Loucy (cell line): ENCODE measurements at regions not wholly inside any gene's neighbourhood (a gene's known extent, or its start where the extent isn't known, plus 50 kb on each side); places are given as distances from the start of the nearest gene placed in this dataset.

Source experiments
- H2AFZ ChIP-seq: fragments of 200-600 bp; sonication (generic); 2 replicates; pipeline ENCODE4 v1.6.0; 2016; ENCODE audit warnings: antibody characterized with exemption, mild to moderate bottlenecking, low read length, moderate library complexity
- H3F3A ChIP-seq: fragments of 200-600 bp; 2 replicates; pipeline ENCODE4 v1.6.0; 2016; ENCODE audit warnings: antibody characterized with exemption, low read depth, mild to moderate bottlenecking
- H3K27me3 ChIP-seq: fragments of 200-600 bp; sonication (generic); 2 replicates; pipeline ENCODE4 v1.6.1; 2014; ENCODE audit warnings: low read length, mild to moderate bottlenecking; ENCODE audit not compliant: insufficient read depth, poor library complexity, severe bottlenecking
- H3K36me3 ChIP-seq: fragments of 200-600 bp; sonication (generic); 2 replicates; pipeline ENCODE4 v1.6.1; 2016; ENCODE audit warnings: low read length; ENCODE audit not compliant: insufficient read depth
- H3K4me1 ChIP-seq: fragments of 200-600 bp; sonication (generic); 2 replicates; pipeline ENCODE4 v1.5.1; 2014; ENCODE audit warnings: low read length, mild to moderate bottlenecking; ENCODE audit not compliant: insufficient read depth, poor library complexity, severe bottlenecking
- H3K4me2 ChIP-seq: fragments of 200-600 bp; sonication (generic); 2 replicates; pipeline ENCODE4 v1.6.0; 2014; ENCODE audit warnings: antibody characterized with exemption, low read length, low read depth, mild to moderate bottlenecking; ENCODE audit not compliant: poor library complexity, severe bottlenecking
- H3K4me3 ChIP-seq: fragments of 200-600 bp; sonication (generic); 2 replicates; pipeline ENCODE4 v1.5.1; 2014; ENCODE audit warnings: low read length, mild to moderate bottlenecking, mixed read lengths; ENCODE audit not compliant: poor library complexity, severe bottlenecking
- H3K79me2 ChIP-seq: fragments of 200-600 bp; sonication (generic); 2 replicates; pipeline ENCODE4 v1.6.1; 2014; ENCODE audit warnings: low read length; ENCODE audit not compliant: insufficient read depth
- H3K9ac ChIP-seq: fragments of 200-600 bp; sonication (generic); 2 replicates; pipeline ENCODE4 v1.6.0; 2014; ENCODE audit warnings: mild to moderate bottlenecking, low read depth, low read length, moderate library complexity; ENCODE audit not compliant: poor library complexity, severe bottlenecking
- H3K9me2 ChIP-seq: fragments of 200-600 bp; sonication (generic); replicated peaks from 2 replicates; pipeline ENCODE4 v1.6.1; 2016; ENCODE audit warnings: low read depth, low read length, mixed read lengths
- H3K9me3 ChIP-seq: fragments of 200-600 bp; sonication (generic); 2 replicates; pipeline ENCODE4 v1.6.1; 2014; ENCODE audit warnings: mild to moderate bottlenecking, antibody characterized with exemption, low read length, low read depth; ENCODE audit not compliant: insufficient read depth
- H4K20me1 ChIP-seq: fragments of 200-600 bp; sonication (generic); 2 replicates; pipeline ENCODE4 v1.6.0; 2014; ENCODE audit warnings: antibody characterized with exemption, low read length, mild to moderate bottlenecking; ENCODE audit not compliant: insufficient read depth, poor library complexity, severe bottlenecking
- CTCF ChIP-seq: fragments of 200-600 bp; sonication (generic); conservative IDR thresholded peaks from 2 replicates; pipeline ENCODE4 v1.5.1; 2014; ENCODE audit warnings: mild to moderate bottlenecking, antibody characterized with exemption, low read length
- EZH2phosphoT487 ChIP-seq: fragments of 200-600 bp; IDR thresholded peaks from 2 replicates; pipeline ENCODE4 v1.6.1; 2018; ENCODE audit warnings: antibody characterized with exemption, mild to moderate bottlenecking, moderate library complexity, borderline replicate concordance

DNA sequence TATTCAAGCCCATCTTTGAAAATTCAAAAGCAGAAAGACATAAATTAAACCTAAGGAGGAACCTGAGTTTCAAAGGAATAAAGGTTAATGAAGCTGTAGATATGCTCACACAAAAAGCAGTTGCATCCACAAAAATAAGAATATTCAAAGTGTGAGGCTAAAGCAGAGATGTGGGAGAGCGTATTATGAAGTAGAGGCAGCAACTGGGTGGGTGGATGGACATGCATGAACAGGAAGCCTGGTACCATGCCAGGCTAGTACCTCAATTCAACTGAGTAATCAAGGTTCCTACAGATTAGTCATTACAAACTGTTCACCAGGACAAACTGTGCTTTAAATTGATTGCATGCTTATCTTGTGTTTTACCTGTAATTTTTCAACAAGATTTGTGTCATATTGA, 330.0 kb upstream of the PKDCC start:
- Histone ChIP-seq H3K9me3 (no peaks in the 10 kb centered on the region), H3K9ac (no peak overlapping the region), H2AFZ (no peak overlapping the region), H3K4me2 (no peak overlapping the region), H3K4me1 (peaks cover 4% of the 10 kb centered on the region), H3K27me3 (no peaks in the 10 kb centered on the region), H4K20me1 (no peaks in the 10 kb centered on the region), H3K36me3 (no peaks in the 10 kb centered on the region), H3K4me3 (no peak overlapping the region), H3K9me2 (no peaks in the 10 kb centered on the region), H3F3A (no peaks in the 10 kb centered on the region), H3K79me2 (no peaks in the 10 kb centered on the region)
- TF ChIP-seq EZH2phosphoT487 (no peak), CTCF (no peak)

- H3K27me3 ChIP-seq, result no peaks in the 10 kb centered on the region
- H3K9me3 ChIP-seq, result no peaks in the 10 kb centered on the region
- no peak overlapping the region for H3K9ac ChIP-seq
- peaks cover 4% of the 10 kb centered on the region for H3K4me1 ChIP-seq
- no peak overlapping the region for H2AFZ ChIP-seq
- no peaks in the 10 kb centered on the region for H3F3A ChIP-seq
- no peaks in the 10 kb centered on the region for H3K9me2 ChIP-seq
- no peak overlapping the region for H3K4me3 ChIP-seq
- H3K79me2 ChIP-seq, result no peaks in the 10 kb centered on the region
- no peak overlapping the region for H3K4me2 ChIP-seq
- no peaks in the 10 kb centered on the region for H4K20me1 ChIP-seq
- H3K36me3 ChIP-seq, result no peaks in the 10 kb centered on the region
- TF ChIP-seq EZH2phosphoT487, result no peak
Measured at GRCh38 chr2:41718705-41719104, 329.1 kb upstream of the PKDCC start.

- TF ChIP-seq EZH2phosphoT487 (no peak), CTCF (no peak)
- no peaks in the 10 kb centered on the region for H3K36me3 ChIP-seq
- H4K20me1 ChIP-seq, result no peaks in the 10 kb centered on the region
- H3K4me1 ChIP-seq, result peaks cover 8% of the 10 kb centered on the region
- H3K9me2 ChIP-seq, result no peaks in the 10 kb centered on the region
- no peaks in the 10 kb centered on the region for H3K27me3 ChIP-seq
- H3K9ac ChIP-seq, result no peak overlapping the region
- H3K4me2 ChIP-seq, result peak overlapping the region; percentile 62
- no peaks in the 10 kb centered on the region for H3K79me2 ChIP-seq
- no peaks in the 10 kb centered on the region for H3K9me3 ChIP-seq
- H3K4me3 ChIP-seq, result peak overlapping the region; percentile 48
- peak overlapping the region; percentile 89; the same call in 1 of the 2 replicates for H2AFZ ChIP-seq
- H3F3A ChIP-seq, result no peaks in the 10 kb centered on the region
Measured at GRCh38 chr2:41719756-41720155, 328.1 kb upstream of the PKDCC start.
